Left lobe of liver (tissue), 2 donors: ENCODE measurements at regions not wholly inside any gene's neighbourhood (a gene's known extent, or its start where the extent isn't known, plus 50 kb on each side); places are given as distances from the start of the nearest gene placed in this dataset.

Source experiments
- ATAC-seq: fragments of 200-7000 bp; cut with Tn5 transposase; one replicate; pipeline ENCODE4 v1.9.1; 2020; ENCODE audit warnings: mild to moderate bottlenecking, moderate library complexity
- DNase-seq: peaks from one replicate; pipeline ENCODE4 v3.0.0-alpha.2; 2020; ENCODE audit warnings: low spot score
- donor health status: DM: no; HTN: no; CAD: no; lungs with moderate emphysema.
- donor health status: DM: no; HTN: yes; CAD: no.

- ATAC-seq (no peak), DNase-seq (no peak)
Measured at GRCh38 chr11:21817696-21818095, 375.2 kb upstream of the ANO5 start.

- ATAC-seq (no peak), DNase-seq (no peak)
Measured at GRCh38 chr11:21820176-21820575, 372.7 kb upstream of the ANO5 start.

DNA sequence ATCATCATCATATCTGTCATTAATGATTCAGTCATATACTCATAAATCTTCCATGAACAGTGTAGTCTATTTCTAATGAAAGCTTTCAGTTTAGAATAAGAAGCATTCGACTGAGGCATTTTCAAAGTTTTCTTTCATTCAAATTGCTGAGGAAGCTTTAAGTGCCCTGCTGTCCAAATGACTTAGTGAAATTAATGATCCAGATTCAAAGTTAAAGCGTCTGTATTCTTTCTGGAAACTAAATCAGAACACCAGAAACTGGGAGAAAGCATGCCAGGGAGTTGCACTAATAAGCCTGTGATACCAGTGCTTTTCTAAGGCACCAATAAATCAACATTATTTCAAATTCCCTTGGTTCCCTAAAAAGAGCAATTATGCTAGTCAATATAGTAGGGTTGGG, 367.8 kb upstream of the ANO5 start:
- DNase-seq (no peak), ATAC-seq (no peak)

- no peak for ATAC-seq
Measured at GRCh38 chr11:21838427-21838826, 354.5 kb upstream of the ANO5 start.

DNA sequence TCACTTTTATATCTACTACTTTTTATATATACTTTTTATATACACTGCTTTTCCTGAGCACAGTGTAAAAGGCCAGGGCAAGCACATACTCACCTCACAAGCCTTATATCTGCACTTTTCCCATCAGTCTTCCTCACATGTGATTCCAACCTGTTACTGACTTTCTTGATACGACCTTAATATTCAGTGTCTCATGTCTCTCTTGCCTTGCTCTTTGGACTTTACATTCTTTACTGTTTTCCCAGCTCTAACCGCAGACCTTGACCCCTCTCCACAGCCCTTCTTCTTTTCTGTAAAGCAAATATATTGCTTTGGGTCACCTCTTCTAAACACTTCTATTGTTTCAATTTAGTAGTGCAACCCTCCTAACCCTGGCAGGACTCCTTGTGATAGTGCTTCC, 353.1 kb upstream of the ANO5 start:
- DNase-seq (no peak), ATAC-seq (no peak)

More at GRCh38 chr11:21838427-21838826, 354.5 kb upstream of the ANO5 start:
- DNase-seq, result no peak

GRCh38 chr11:21861314-21861713, 331.6 kb upstream of the ANO5 start:
- ATAC-seq, result no peak
- no peak for DNase-seq

- DNase-seq, result no peak
- no peak for ATAC-seq
Measured at GRCh38 chr11:21865541-21865940, 327.3 kb upstream of the ANO5 start.

- DNase-seq, result no peak
- ATAC-seq, result no peak
Measured at GRCh38 chr11:21866781-21867180, 326.1 kb upstream of the ANO5 start.

- DNase-seq, result no peak
- ATAC-seq, result no peak
Measured at GRCh38 chr11:21877151-21877550, 315.7 kb upstream of the ANO5 start.

- ATAC-seq (no peak), DNase-seq (no peak)
Measured at GRCh38 chr11:21883354-21883753, 309.5 kb upstream of the ANO5 start.

DNA sequence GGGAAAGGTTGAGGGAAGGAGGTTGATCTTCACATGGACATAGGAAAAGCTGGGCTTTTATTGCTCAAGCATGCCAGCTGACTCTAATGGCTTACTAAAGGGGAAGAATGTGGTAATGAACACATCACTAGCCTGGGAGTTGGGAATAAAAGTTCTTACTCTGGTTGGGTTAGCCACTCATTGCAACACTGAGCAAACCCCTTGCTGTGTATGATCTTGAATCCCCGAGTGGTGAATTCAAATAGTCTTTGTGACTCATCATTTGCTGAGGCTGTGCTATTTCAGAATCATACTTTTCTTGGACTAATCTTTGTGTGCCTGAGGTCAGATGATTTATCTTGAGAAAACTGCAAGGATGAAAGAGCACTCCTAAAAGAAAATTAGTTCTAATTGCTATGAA, 304.1 kb upstream of the ANO5 start:
- ATAC-seq, result no peak
- no peak for DNase-seq

DNA sequence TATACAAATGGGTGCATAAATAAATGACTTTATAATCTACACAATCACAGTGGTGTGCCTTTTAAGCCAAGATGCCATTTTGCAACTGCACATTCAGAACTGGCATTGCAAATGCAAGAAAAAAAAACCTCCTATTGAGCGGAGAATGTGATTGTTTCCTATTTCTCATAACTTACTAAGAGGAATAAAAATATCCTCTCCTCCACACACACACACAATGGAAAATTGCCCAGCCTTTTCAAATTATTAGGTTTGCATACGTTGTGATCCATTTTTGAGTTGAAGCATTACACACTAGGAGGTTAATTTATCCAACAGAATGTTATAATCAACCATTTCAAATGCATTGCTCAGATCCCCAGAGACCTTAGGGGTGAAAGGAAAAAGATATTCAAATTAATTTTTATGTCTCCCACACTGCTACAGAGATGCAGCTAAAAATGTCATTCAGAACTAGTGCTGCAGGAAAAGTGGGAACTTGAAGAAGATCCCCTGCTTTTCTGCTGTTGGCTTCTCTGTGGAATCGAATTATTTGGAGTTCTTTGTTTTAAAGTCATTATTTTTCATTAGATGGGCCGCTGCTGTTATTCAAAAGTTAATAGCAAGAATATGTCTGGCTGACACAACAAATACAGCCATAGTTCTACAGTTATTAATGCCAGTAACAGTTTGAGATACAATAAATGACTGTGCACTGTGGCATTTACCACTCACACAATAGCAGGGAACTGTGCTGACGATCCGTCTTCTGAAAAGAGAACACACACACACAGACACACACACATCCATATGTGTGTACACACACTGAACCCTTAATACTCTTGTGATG, 299.9 kb upstream of the ANO5 start:
- no peak for DNase-seq
- no peak for ATAC-seq

- no peak for ATAC-seq
Measured at GRCh38 chr11:21893565-21893867, 299.4 kb upstream of the ANO5 start.

DNA sequence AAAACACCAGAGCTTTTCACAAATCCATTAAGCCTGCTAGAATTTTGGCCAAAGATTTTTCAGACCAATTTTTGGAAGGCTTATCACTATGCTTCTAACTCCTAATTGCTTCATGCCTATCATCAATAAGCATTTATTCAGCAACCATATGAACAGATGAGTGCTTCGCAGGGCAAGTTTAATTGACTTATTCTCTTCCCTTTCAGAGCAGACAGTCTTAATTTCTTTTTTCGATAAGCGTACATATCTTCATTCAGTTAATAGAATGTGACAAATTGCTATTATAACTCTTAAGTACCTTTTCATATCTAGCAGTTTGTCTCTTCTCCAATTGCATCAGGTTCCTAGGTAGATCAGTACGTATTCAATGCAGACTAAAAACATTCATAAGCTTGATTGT, 298.4 kb upstream of the ANO5 start:
- ATAC-seq (no peak), DNase-seq (no peak)

More at GRCh38 chr11:21893565-21893867, 299.4 kb upstream of the ANO5 start:
- DNase-seq, result no peak

GRCh38 chr11:21895686-21896085, 297.2 kb upstream of the ANO5 start:
- DNase-seq (no peak), ATAC-seq (no peak)

DNA sequence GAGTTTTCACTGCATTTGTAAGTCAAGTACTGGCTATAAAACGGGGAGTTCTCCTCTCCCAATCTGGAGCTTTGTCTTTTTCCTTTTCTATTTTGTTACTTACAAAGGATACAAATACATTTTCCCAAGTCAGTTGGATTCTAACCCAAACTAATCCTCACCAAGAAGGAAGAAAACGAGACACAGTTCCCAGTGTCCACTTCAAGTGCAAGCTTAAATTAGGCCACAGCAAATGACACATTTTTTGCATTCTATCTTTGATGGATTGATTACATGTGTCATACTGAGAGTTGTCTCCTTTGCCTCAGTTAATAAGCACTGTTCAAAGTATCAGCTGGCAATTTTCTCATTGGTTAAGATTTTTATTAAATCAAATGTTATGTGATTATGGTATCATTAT, 296.7 kb upstream of the ANO5 start:
- ATAC-seq, result no peak
- DNase-seq, result no peak

GRCh38 chr11:21896746-21897602, 295.9 kb upstream of the ANO5 start:
- DNase-seq (no peak), ATAC-seq (no peak)

- ATAC-seq, result no peak
Measured at GRCh38 chr11:21897752-21898151, 295.1 kb upstream of the ANO5 start.

GRCh38 chr11:21908211-21908610, 284.7 kb upstream of the ANO5 start:
- no peak for ATAC-seq
- no peak for DNase-seq

More at GRCh38 chr11:21897752-21898151, 295.1 kb upstream of the ANO5 start:
- no peak for DNase-seq

DNA sequence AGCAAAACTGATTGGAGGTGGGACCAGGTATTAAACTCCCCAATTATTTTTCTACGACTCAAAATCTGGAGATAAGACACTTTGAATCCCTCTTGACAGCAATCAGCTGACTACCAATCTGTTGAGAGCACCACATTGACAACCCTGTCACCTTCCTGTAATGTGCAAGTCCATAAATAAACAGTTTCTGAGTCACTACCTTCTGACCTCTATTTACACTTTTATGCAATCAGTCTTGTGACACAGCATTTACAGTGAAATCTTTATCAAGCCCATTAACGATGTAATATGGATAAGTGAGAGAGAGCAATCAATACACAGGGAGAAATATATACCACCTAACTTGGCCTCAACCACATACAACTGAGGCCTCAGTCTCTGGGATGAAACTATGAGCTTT, 283.7 kb upstream of the ANO5 start:
- DNase-seq, result no peak
- peak; percentile 62 for ATAC-seq

GRCh38 chr11:21911061-21911460, 281.8 kb upstream of the ANO5 start:
- no peak for ATAC-seq
- DNase-seq, result no peak

DNA sequence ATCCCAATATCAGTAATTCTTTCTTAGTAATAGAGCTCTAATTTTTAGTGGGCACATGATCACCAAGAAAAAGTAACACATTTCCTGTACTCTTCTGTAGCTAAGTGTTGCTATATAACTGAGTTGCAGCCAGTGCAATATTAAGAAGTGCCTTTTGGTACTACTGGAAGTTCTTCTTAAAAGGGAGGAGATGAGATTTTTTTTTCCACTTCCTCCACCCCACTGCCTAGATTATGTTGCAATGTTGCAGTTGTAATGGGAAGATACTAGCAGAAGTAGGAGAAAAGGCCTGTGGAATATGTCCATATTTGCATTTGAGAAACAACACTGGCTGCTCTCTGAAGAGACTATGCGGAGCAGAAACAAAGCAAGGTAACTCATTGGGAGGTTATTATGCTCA, 280.6 kb upstream of the ANO5 start:
- DNase-seq (no peak), ATAC-seq (no peak)
